WERI-Rb-1 (cell line): ENCODE measurements at regions not wholly inside any gene's neighbourhood (a gene's known extent, or its start where the extent isn't known, plus 50 kb on each side); places are given as distances from the start of the nearest gene placed in this dataset.
A peak's percentile ranks its signal among the peaks of the same experiment; 100 is the strongest.

ENCODE experiments used
- DNase-seq: peaks from one replicate; pipeline ENCODE4 v3.0.0-alpha.2; 2020
- H3K27ac ChIP-seq: fragments of 250-450 bp; sonication (Bioruptor Pico); 2 replicates; pipeline ENCODE4 v1.5.1; 2020; ENCODE audit warnings: mild to moderate bottlenecking, moderate library complexity
- H3K27me3 ChIP-seq: fragments of 250-450 bp; sonication (Bioruptor Pico); 2 replicates; pipeline ENCODE4 v1.5.1; 2021; ENCODE audit warnings: mild to moderate bottlenecking, low read depth, moderate library complexity; ENCODE audit not compliant: insufficient read depth, severe bottlenecking
- H3K36me3 ChIP-seq: fragments of 250-450 bp; sonication (Bioruptor Pico); 2 replicates; pipeline ENCODE4 v1.5.1; 2020; ENCODE audit warnings: mild to moderate bottlenecking, moderate library complexity
- H3K4me3 ChIP-seq: 2 replicates; pipeline ENCODE4 v1.5.1; 2011; ENCODE audit warnings: low read depth, mild to moderate bottlenecking, control low read depth, low read length
- H3K9me3 ChIP-seq: fragments of 250-450 bp; sonication (Bioruptor Pico); 2 replicates; pipeline ENCODE4 v1.5.1; 2021; ENCODE audit warnings: mild to moderate bottlenecking, moderate library complexity; ENCODE audit not compliant: severe bottlenecking
- TF ChIP-seq, protein P1 (sequence below): IDR thresholded peaks from 2 replicates; pipeline ENCODE4 v1.5.1; 2011; ENCODE audit warnings: low read depth, mild to moderate bottlenecking, control low read depth, inconsistent platforms, low read length

DNA sequence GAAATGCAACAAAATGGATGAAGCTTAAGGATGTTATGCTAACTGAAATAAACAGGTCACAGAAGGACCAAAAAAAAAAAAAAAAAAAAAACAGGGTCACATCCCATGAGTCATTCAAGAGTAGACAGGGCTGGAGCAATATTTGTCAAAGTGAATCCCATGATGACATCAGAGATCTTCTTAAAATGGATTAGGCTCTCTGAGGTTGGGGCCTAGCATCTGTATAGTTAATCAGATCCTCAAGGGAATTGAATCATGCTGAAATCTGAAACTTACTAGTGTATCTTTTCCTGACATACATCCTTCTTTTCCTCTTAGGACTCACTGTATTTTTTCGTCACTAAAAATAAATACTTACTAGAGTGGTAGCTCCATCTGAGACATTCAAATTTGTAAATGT lies 380.6 kb upstream of the NXPH2 start:
- Histone ChIP-seq H3K27me3 (no peaks in the 10 kb centered on the region), H3K4me3 (no peak overlapping the region), H3K27ac (no peak overlapping the region), H3K9me3 (no peaks in the 10 kb centered on the region), H3K36me3 (no peaks in the 10 kb centered on the region)
- DNase-seq, result peak; percentile 17
- TF ChIP-seq, protein P1, sequence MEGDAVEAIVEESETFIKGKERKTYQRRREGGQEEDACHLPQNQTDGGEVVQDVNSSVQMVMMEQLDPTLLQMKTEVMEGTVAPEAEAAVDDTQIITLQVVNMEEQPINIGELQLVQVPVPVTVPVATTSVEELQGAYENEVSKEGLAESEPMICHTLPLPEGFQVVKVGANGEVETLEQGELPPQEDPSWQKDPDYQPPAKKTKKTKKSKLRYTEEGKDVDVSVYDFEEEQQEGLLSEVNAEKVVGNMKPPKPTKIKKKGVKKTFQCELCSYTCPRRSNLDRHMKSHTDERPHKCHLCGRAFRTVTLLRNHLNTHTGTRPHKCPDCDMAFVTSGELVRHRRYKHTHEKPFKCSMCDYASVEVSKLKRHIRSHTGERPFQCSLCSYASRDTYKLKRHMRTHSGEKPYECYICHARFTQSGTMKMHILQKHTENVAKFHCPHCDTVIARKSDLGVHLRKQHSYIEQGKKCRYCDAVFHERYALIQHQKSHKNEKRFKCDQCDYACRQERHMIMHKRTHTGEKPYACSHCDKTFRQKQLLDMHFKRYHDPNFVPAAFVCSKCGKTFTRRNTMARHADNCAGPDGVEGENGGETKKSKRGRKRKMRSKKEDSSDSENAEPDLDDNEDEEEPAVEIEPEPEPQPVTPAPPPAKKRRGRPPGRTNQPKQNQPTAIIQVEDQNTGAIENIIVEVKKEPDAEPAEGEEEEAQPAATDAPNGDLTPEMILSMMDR, result no peak

DNA sequence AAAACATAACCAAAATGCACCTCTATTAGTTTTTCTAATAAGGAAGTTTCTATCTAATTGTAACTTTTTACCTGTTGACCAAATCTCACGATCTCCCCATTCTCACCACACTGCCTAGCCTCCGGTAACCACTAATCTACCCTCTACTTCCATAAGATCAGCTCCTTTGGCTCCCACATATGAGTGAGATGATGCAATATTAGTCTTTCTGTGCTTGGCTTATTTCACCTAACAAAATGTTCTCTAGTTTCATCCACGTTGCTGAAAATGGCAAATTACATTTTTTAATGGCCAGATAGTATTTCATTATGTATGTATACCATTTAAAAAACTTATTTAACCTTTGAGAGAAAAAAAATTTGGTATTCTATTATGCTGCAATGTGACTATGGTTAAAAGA lies 379.0 kb upstream of the NXPH2 start:
- TF ChIP-seq, protein P1, result no peak
- no peak overlapping the region for H3K27ac ChIP-seq
- H3K9me3 ChIP-seq, result no peaks in the 10 kb centered on the region
- no peaks in the 10 kb centered on the region for H3K36me3 ChIP-seq
- H3K27me3 ChIP-seq, result no peaks in the 10 kb centered on the region
- DNase-seq, result no peak
- H3K4me3 ChIP-seq, result no peak overlapping the region

DNA sequence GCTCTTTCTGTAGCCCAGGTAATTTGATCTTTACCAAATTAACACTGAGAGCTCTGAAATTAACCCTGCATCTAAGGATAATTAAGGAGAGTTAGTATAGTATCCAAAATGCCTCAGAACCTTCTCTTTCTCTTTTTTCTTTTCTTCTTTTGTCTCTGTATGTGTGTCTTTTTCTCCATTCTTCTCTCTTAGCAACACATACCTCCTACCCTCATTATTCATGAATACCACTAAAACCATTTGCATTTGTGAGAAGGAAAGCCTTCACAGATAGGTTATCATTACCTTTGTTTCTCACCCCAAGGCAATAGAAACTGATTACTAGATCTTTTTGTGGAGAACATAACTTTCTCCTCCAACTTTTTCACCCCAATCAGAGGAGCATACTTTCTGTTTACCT lies 376.5 kb upstream of the NXPH2 start:
- no peaks in the 10 kb centered on the region for H3K36me3 ChIP-seq
- TF ChIP-seq, protein P1, result no peak
- no peak overlapping the region for H3K27ac ChIP-seq
- DNase-seq, result no peak
- H3K4me3 ChIP-seq, result no peak overlapping the region
- H3K9me3 ChIP-seq, result no peaks in the 10 kb centered on the region
- H3K27me3 ChIP-seq, result no peaks in the 10 kb centered on the region

DNA sequence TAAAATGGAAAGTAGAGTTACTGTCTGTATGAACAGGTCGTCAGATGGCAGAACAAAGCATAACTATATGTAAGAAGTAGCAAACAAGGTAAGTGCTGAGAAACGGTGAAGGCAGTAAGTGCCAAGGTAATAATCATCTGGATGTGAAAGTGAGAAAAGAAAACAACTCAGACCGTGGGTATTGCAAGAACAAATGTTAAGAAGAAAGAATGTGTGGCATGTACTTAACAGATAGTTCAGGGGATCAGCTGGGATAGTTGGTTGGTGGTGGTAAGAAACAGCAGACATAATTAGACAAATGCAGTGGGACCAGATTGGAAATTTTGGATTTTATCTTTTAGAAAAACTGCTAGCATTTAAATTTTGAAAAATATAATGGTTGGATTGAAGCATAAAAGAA lies 375.8 kb upstream of the NXPH2 start:
- TF ChIP-seq, protein P1, result no peak
- no peak overlapping the region for H3K4me3 ChIP-seq
- no peak for DNase-seq
- H3K27ac ChIP-seq, result no peak overlapping the region
- H3K36me3 ChIP-seq, result no peaks in the 10 kb centered on the region
- H3K9me3 ChIP-seq, result no peaks in the 10 kb centered on the region
- no peaks in the 10 kb centered on the region for H3K27me3 ChIP-seq

DNA sequence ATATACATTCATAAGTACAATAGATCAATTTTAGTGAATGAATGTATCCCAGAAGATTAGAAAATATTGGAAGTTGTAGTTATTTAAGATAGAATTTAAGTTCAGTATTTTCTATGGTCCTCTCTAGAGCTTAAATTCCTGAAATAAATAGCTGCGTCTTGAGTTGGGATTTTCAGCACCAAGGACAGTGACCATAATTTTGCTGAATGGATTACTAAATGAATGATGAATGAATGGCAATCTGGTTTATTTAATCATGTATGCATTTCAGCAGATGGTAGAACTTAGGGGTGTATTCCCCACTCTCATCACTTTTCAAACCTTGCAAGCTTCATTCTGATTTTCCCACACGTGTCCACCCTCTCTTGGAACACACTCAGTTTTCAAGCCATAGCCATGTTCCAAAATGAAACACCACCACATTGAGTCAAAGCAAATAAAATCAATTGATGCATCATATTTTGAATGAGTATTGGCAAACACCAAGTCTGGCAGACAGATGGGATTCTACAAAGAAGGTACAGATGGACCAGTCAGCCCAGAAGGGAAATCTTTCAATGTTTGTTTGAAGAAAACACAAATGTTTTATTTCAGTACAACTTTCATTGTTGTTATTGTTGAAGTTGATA lies 362.2 kb upstream of the NXPH2 start:
- Histone ChIP-seq H3K4me3 (no peak overlapping the region), H3K36me3 (no peaks in the 10 kb centered on the region), H3K27me3 (no peaks in the 10 kb centered on the region), H3K27ac (no peak overlapping the region), H3K9me3 (no peaks in the 10 kb centered on the region)
- TF ChIP-seq, protein P1, result no peak
- DNase-seq, result no peak

DNA sequence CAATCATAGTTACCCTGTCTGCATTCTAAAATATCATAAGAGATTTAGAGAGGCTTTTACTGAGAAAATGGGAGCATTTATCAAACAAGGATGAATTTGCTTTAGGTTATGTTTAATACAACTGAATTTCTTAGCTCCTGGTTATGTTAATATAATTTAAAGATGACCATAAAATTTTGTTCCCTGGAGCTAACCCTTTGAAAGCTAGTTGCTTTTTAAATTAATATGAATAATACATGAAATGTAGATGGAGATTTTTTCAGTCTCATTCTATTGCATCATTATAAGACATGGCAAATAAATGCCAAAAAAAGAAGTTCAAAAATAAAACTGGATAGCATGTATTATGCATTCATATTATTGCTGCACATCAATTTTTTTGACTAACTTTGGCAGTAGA lies 344.1 kb upstream of the NXPH2 start:
- no peak for DNase-seq
- Histone ChIP-seq H3K9me3 (no peaks in the 10 kb centered on the region), H3K36me3 (no peaks in the 10 kb centered on the region), H3K4me3 (no peak overlapping the region), H3K27ac (no peak overlapping the region), H3K27me3 (no peaks in the 10 kb centered on the region)
- TF ChIP-seq, protein P1, result no peak
